ENCODE measurements at regions not wholly inside any gene's neighbourhood (a gene's known extent, or its start where the extent isn't known, plus 50 kb on each side); places are given as distances from the start of the nearest gene placed in this dataset.
A peak's percentile ranks its signal among the peaks of the same experiment; 100 is the strongest.

- no peaks in the 10 kb centered on the region for H3K27me3 ChIP-seq
- WGBS, 2 donors = 38 to 67% methylated on average over 4 of the region's 4 CpGs
- no peaks in the 10 kb centered on the region for H3K36me3 ChIP-seq (ENCODE audit: low read depth, missing control alignments)
- no peak for DNase-seq
- H3K9me3 ChIP-seq = no peaks in the 10 kb centered on the region
- H3K4me1 ChIP-seq = peaks cover 34% of the 10 kb centered on the region
- intact Hi-C loops (cut with DNase I; ENCODE audit: low total_unique reads) = no loop called here
- TF ChIP-seq POLR2A (IDR thresholded peaks at IDR 0.05) = no peak
- no peak for TF ChIP-seq CTCF (IDR thresholded peaks at IDR 0.05)
- no peak overlapping the region for H3K4me3 ChIP-seq
- H3K27ac ChIP-seq = peak overlapping the region; percentile 65 to 71
Measured at GRCh38 chr11:126113963-126114362, 51.3 kb upstream of the CDON start.

- peak overlapping the region in 1 of 2 donors; percentile 65 for H3K27ac ChIP-seq
- DNase-seq = peak; percentile 96
- H3K36me3 ChIP-seq (ENCODE audit: low read depth, missing control alignments) = no peaks in the 10 kb centered on the region
- WGBS, 2 donors = 39 to 52% methylated on average over 7 of the region's 7 CpGs
- intact Hi-C loops (cut with DNase I; ENCODE audit: low total_unique reads) = no loop called here
- no peak for TF ChIP-seq POLR2A (IDR thresholded peaks at IDR 0.05)
- no peak for TF ChIP-seq CTCF (IDR thresholded peaks at IDR 0.05)
- no peak overlapping the region for H3K4me3 ChIP-seq
- H3K27me3 ChIP-seq = no peaks in the 10 kb centered on the region
- H3K9me3 ChIP-seq = no peaks in the 10 kb centered on the region
- peaks cover 34% of the 10 kb centered on the region for H3K4me1 ChIP-seq
Measured at GRCh38 chr11:126113515-126113957, 50.9 kb upstream of the CDON start.

- 74 to 76% methylated on average over 9 of the region's 9 CpGs for WGBS, 2 donors
- Histone ChIP-seq H3K4me1 (peaks cover 34% of the 10 kb centered on the region), H3K9me3 (no peaks in the 10 kb centered on the region), H3K36me3 (ENCODE audit: low read depth, missing control alignments) (no peaks in the 10 kb centered on the region), H3K4me3 (no peak overlapping the region), H3K27ac (peak overlapping the region in 1 of 2 donors; percentile 65), H3K27me3 (no peaks in the 10 kb centered on the region)
- intact Hi-C loops (cut with DNase I; ENCODE audit: low total_unique reads) = no loop called here
- no peak for DNase-seq
- TF ChIP-seq POLR2A (IDR thresholded peaks at IDR 0.05) (no peak), CTCF (IDR thresholded peaks at IDR 0.05) (no peak)
Measured at GRCh38 chr11:126113012-126113411, 50.3 kb upstream of the CDON start.

- TF ChIP-seq CTCF (IDR thresholded peaks at IDR 0.05) (no peak), POLR2A (IDR thresholded peaks at IDR 0.05) (no peak)
- Histone ChIP-seq H3K4me1 (peaks cover 34% of the 10 kb centered on the region), H3K9me3 (no peaks in the 10 kb centered on the region), H3K27me3 (no peaks in the 10 kb centered on the region), H3K36me3 (ENCODE audit: low read depth, missing control alignments) (no peaks in the 10 kb centered on the region), H3K27ac (no peak overlapping the region), H3K4me3 (no peak overlapping the region)
- no peak for DNase-seq
- WGBS, 2 donors = 73 to 85% methylated on average over 14 of the region's 14 CpGs
- intact Hi-C loops (cut with DNase I; ENCODE audit: low total_unique reads) = no loop called here
Measured at GRCh38 chr11:126112547-126112946, 49.9 kb upstream of the CDON start.

Measured in testis (tissue), 2 donors.